ENCODE measurements at regions not wholly inside any gene's neighbourhood (a gene's known extent, or its start where the extent isn't known, plus 50 kb on each side); places are given as distances from the start of the nearest gene placed in this dataset.

- H3K4me3 ChIP-seq (ENCODE audit: low read depth, low read length), result no peak overlapping the region
- TF ChIP-seq, protein P1, sequence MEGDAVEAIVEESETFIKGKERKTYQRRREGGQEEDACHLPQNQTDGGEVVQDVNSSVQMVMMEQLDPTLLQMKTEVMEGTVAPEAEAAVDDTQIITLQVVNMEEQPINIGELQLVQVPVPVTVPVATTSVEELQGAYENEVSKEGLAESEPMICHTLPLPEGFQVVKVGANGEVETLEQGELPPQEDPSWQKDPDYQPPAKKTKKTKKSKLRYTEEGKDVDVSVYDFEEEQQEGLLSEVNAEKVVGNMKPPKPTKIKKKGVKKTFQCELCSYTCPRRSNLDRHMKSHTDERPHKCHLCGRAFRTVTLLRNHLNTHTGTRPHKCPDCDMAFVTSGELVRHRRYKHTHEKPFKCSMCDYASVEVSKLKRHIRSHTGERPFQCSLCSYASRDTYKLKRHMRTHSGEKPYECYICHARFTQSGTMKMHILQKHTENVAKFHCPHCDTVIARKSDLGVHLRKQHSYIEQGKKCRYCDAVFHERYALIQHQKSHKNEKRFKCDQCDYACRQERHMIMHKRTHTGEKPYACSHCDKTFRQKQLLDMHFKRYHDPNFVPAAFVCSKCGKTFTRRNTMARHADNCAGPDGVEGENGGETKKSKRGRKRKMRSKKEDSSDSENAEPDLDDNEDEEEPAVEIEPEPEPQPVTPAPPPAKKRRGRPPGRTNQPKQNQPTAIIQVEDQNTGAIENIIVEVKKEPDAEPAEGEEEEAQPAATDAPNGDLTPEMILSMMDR (IDR thresholded peaks at IDR 0.05; ENCODE audit: control insufficient read depth, extremely low read depth, insufficient read depth), result no peak
- no peak for DNase-seq (ENCODE audit: low read depth)
Measured at GRCh38 chr2:167462379-167462778, 574.1 kb downstream of the XIRP2 start.

DNA sequence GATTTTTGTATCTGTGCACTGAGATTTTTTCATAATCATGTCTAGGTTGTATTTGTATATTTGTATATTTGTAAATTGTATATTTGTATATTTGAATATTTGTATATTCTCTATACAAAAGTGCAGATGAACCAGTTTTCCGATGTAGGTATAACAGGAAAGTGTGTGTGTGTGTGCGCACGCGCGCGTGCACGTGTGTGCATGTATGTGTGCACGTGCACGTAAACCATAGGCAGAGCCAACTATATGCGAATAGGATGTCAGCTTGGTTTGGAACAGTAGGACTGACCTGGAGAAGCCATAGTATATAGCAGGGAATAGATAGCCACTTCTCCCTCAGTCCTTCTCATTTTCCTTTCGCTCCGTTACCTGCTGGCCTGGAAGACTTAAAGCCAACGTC lies 565.8 kb downstream of the XIRP2 start:
- TF ChIP-seq, protein P1 (IDR thresholded peaks at IDR 0.05; ENCODE audit: control insufficient read depth, extremely low read depth, insufficient read depth), result no peak
- no peak for DNase-seq (ENCODE audit: low read depth)
- H3K4me3 ChIP-seq (ENCODE audit: low read depth, low read length), result no peak overlapping the region

DNA sequence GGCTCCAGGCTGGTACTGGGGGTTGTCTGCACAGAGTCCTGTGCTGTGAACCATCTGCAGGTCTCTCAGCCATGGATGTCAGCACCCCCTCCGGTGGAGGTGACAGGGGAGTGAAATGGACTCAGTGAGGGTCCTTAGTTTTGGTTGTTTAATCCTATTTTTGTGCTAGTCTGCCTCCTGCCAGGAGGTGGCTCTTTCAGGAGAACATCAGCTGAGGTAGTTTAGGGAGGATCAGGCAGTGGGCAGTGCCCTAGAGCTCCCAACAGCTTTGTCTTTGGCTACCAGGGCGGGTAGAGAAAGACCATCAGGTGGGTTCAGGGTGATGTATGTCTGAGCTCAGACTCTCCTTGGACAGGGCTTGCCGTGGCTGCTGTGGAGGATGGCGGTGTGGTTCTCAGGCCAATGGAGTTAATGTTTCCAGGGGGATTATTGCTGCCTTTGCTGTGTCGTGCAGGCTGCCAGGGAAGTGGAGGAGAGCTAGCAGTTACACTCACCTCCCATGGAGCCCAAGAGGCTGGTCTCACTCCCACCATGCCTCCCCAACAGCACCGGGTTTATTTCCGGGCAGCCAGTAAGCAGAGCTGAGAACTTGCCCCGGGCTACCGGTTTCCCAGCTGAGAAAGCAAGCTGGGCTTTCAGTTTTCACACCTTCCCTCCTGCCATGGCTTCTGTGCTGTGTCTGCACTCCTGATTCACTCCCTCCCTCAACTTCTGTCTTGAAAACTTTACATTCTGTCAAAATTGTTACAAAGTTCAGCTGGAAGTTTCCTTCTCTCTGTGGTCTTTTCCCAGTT lies 563.4 kb downstream of the XIRP2 start:
- TF ChIP-seq, protein P1 (IDR thresholded peaks at IDR 0.05; ENCODE audit: control insufficient read depth, extremely low read depth, insufficient read depth), result peak; percentile 29; the same call in 1 of the 2 replicates
- H3K4me3 ChIP-seq (ENCODE audit: low read depth, low read length), result no peak overlapping the region
- no peak for DNase-seq (ENCODE audit: low read depth)

DNA sequence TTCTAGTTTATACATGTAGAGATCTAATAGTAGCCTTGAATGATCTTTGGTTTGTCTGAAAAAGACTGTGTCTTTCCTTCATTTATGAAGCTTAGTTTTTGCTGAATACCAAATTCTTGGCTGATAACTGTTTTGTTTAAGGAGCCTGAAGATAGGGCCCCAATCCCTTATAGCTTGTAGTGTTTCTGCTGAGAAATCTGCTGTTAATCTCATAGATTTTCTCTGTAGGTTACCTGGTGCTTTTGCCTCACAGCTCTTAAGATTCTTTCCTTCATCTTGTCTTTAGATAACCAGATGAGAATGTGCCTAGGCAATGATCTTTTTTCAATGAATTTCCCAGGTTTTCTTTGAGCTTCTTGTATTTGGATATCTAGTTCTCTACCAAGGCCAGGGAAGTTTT lies 562.1 kb downstream of the XIRP2 start:
- TF ChIP-seq, protein P1 (IDR thresholded peaks at IDR 0.05; ENCODE audit: control insufficient read depth, extremely low read depth, insufficient read depth), result no peak
- H3K4me3 ChIP-seq (ENCODE audit: low read depth, low read length), result no peak overlapping the region
- DNase-seq (ENCODE audit: low read depth), result no peak

GRCh38 chr2:167440382-167440781 lies 552.1 kb downstream of the XIRP2 start:
- TF ChIP-seq, protein P1 (IDR thresholded peaks at IDR 0.05; ENCODE audit: control insufficient read depth, extremely low read depth, insufficient read depth), result no peak
- no peak for DNase-seq (ENCODE audit: low read depth)

GRCh38 chr2:167438206-167438605 lies 549.9 kb downstream of the XIRP2 start:
- TF ChIP-seq, protein P1 (IDR thresholded peaks at IDR 0.05; ENCODE audit: control insufficient read depth, extremely low read depth, insufficient read depth), result no peak
- DNase-seq (ENCODE audit: low read depth), result no peak

More at GRCh38 chr2:167440382-167440781, 552.1 kb downstream of the XIRP2 start:
- H3K4me3 ChIP-seq (ENCODE audit: low read depth, low read length), result no peak overlapping the region

GRCh38 chr2:167431949-167432348 lies 543.7 kb downstream of the XIRP2 start:
- no peak for DNase-seq (ENCODE audit: low read depth)
- TF ChIP-seq, protein P1 (IDR thresholded peaks at IDR 0.05; ENCODE audit: control insufficient read depth, extremely low read depth, insufficient read depth), result no peak
- H3K4me3 ChIP-seq (ENCODE audit: low read depth, low read length), result no peak overlapping the region

More at GRCh38 chr2:167438206-167438605, 549.9 kb downstream of the XIRP2 start:
- H3K4me3 ChIP-seq (ENCODE audit: low read depth, low read length), result no peak overlapping the region

Data from LNCaP clone FGC (cell line).